Neural cell (in vitro differentiated cells): ENCODE measurements at regions not wholly inside any gene's neighbourhood (a gene's known extent, or its start where the extent isn't known, plus 50 kb on each side); places are given as distances from the start of the nearest gene placed in this dataset.

Source experiments
- H2AFZ ChIP-seq: fragments of 200-600, 300-800 bp; sonication (generic), shearing (Covaris generic); 2 replicates; pipeline ENCODE4 v1.6.0; 2014; ENCODE audit warnings: low read depth, mild to moderate bottlenecking, antibody characterized with exemption, low read length, moderate library complexity
- H3F3A ChIP-seq: fragments of 200-600 bp; shearing (Covaris generic); 2 replicates; pipeline ENCODE4 v1.6.1; 2016; ENCODE audit warnings: mild to moderate bottlenecking, moderate library complexity, mixed read lengths, antibody characterized with exemption, low read length; ENCODE audit not compliant: insufficient read depth, poor library complexity, severe bottlenecking
- H3K27ac ChIP-seq: fragments of 200-600, 300-800 bp; sonication (generic), shearing (Covaris generic); 2 replicates; pipeline ENCODE4 v1.5.1; 2014; ENCODE audit warnings: mild to moderate bottlenecking, low read length, moderate library complexity
- H3K27me3 ChIP-seq: fragments of 300-800, 200-600 bp; sonication (generic), shearing (Covaris generic); 2 replicates; pipeline ENCODE4 v1.6.0; 2014; ENCODE audit warnings: mild to moderate bottlenecking, low read depth, low read length, moderate library complexity; ENCODE audit not compliant: insufficient read depth
- H3K36me3 ChIP-seq: fragments of 300-800, 200-600 bp; sonication (generic), shearing (Covaris generic); 2 replicates; pipeline ENCODE4 v1.5.1; 2014; ENCODE audit warnings: mild to moderate bottlenecking, antibody characterized with exemption, low read length, moderate library complexity; ENCODE audit not compliant: insufficient read depth
- H3K4me2 ChIP-seq: fragments of 300-800, 200-600 bp; sonication (generic), shearing (Covaris generic); 2 replicates; pipeline ENCODE4 v1.6.0; 2014; ENCODE audit warnings: mild to moderate bottlenecking, low read length
- H3K4me3 ChIP-seq: fragments of 300-800, 200-600 bp; sonication (generic), shearing (Covaris generic); 2 replicates; pipeline ENCODE4 v1.5.1; 2014; ENCODE audit warnings: mild to moderate bottlenecking, low read length, moderate library complexity
- H3K79me2 ChIP-seq: fragments of 200-600 bp; shearing (Covaris generic); replicated peaks from 2 replicates; pipeline ENCODE4 v1.6.0; 2014; ENCODE audit warnings: mild to moderate bottlenecking, low read length, moderate library complexity; ENCODE audit not compliant: insufficient read depth
- H3K9ac ChIP-seq: fragments of 300-800, 200-600 bp; sonication (generic), shearing (Covaris generic); 2 replicates; pipeline ENCODE4 v1.6.1; 2016; ENCODE audit warnings: mild to moderate bottlenecking, low read length, mixed read lengths
- H3K9me2 ChIP-seq: fragments of 200-600 bp; shearing (Covaris generic); 2 replicates; pipeline ENCODE4 v1.6.1; 2016; ENCODE audit warnings: mild to moderate bottlenecking, low read length, mixed read lengths; ENCODE audit not compliant: insufficient read depth
- H3K9me3 ChIP-seq: fragments of 200-600, 300-800 bp; sonication (generic), shearing (Covaris generic); 2 replicates; pipeline ENCODE4 v1.6.1; 2016; ENCODE audit warnings: mild to moderate bottlenecking, mixed run types, low read length, moderate library complexity, mixed read lengths
- H4K20me1 ChIP-seq: fragments of 200-600 bp; shearing (Covaris generic); 2 replicates; pipeline ENCODE4 v1.6.1; 2016; ENCODE audit warnings: mild to moderate bottlenecking, mixed run types; ENCODE audit not compliant: insufficient read depth
- CTCF ChIP-seq: fragments of 450-650 bp; IDR thresholded peaks from 2 replicates; pipeline ENCODE4 v1.5.1; 2014; ENCODE audit warnings: antibody characterized with exemption, mild to moderate bottlenecking, moderate library complexity; ENCODE audit not compliant: poor library complexity, severe bottlenecking
- EP300 ChIP-seq: fragments of 450-650 bp; conservative IDR thresholded peaks from 2 replicates; pipeline ENCODE4 v1.6.1; 2014; ENCODE audit warnings: antibody characterized with exemption, mild to moderate bottlenecking, moderate library complexity; ENCODE audit not compliant: poor library complexity, severe bottlenecking
- EZH2 ChIP-seq: fragments of 200-600, 300-800 bp; shearing (Covaris generic), sonication (generic); IDR thresholded peaks from 2 replicates; pipeline ENCODE4 v1.6.1; 2014; ENCODE audit warnings: antibody characterized with exemption, low read length, borderline replicate concordance, mild to moderate bottlenecking; ENCODE audit not compliant: insufficient read depth, poor library complexity, severe bottlenecking
- MXI1 ChIP-seq: fragments of 450-650 bp; conservative IDR thresholded peaks from 2 replicates; pipeline ENCODE4 v1.6.1; 2014; ENCODE audit warnings: antibody characterized with exemption, mild to moderate bottlenecking; ENCODE audit not compliant: poor library complexity, severe bottlenecking
- POLR2AphosphoS5 ChIP-seq: IDR thresholded peaks from 2 replicates; pipeline ENCODE4 v1.6.1; 2012
- RAD21 ChIP-seq: fragments of 450-650 bp; conservative IDR thresholded peaks from 2 replicates; pipeline ENCODE4 v1.6.1; 2014; ENCODE audit warnings: antibody characterized with exemption, mild to moderate bottlenecking, moderate library complexity
- REST ChIP-seq: IDR thresholded peaks from 2 replicates; pipeline ENCODE4 v1.6.1; 2012; ENCODE audit warnings: borderline replicate concordance
- SMC3 ChIP-seq: fragments of 450-650 bp; conservative IDR thresholded peaks from 2 replicates; pipeline ENCODE4 v1.6.1; 2014; ENCODE audit warnings: antibody characterized with exemption, mild to moderate bottlenecking, moderate library complexity; ENCODE audit not compliant: poor library complexity
- TAF1 ChIP-seq: IDR thresholded peaks from 2 replicates; pipeline ENCODE4 v1.6.1; 2012; ENCODE audit warnings: low read depth

- Histone ChIP-seq H3K9me3 (no peaks in the 10 kb centered on the region), H3K79me2 (no peaks in the 10 kb centered on the region), H4K20me1 (no peaks in the 10 kb centered on the region), H3K27ac (no peak overlapping the region), H3K36me3 (no peaks in the 10 kb centered on the region), H3K27me3 (no peaks in the 10 kb centered on the region), H3K9ac (no peak overlapping the region), H3K9me2 (no peaks in the 10 kb centered on the region), H2AFZ (no peak overlapping the region), H3K4me2 (no peak overlapping the region), H3K4me3 (no peak overlapping the region), H3F3A (no peaks in the 10 kb centered on the region)
- TF ChIP-seq EZH2: no peak
- no peak for TF ChIP-seq POLR2AphosphoS5
- TF ChIP-seq EP300: no peak
- TF ChIP-seq SMC3: no peak
Measured at GRCh38 chr14:38770251-38770650, 332.8 kb downstream of the SEC23A start.

- H3K27me3 ChIP-seq: no peaks in the 10 kb centered on the region
- H2AFZ ChIP-seq: no peak overlapping the region
- no peaks in the 10 kb centered on the region for H3K36me3 ChIP-seq
- no peaks in the 10 kb centered on the region for H3K9me3 ChIP-seq
- H3K79me2 ChIP-seq: no peaks in the 10 kb centered on the region
- no peak overlapping the region for H3K27ac ChIP-seq
- no peaks in the 10 kb centered on the region for H3F3A ChIP-seq
- H3K4me2 ChIP-seq: no peak overlapping the region
- no peak for TF ChIP-seq EP300
- TF ChIP-seq CTCF: no peak
- TF ChIP-seq TAF1: no peak
- TF ChIP-seq EZH2: no peak
- TF ChIP-seq REST: no peak
- no peak for TF ChIP-seq SMC3
- no peak for TF ChIP-seq MXI1
- no peak for TF ChIP-seq RAD21
- TF ChIP-seq POLR2AphosphoS5: no peak
- H3K9ac ChIP-seq: no peak overlapping the region
- H3K9me2 ChIP-seq: no peaks in the 10 kb centered on the region
- no peak overlapping the region for H3K4me3 ChIP-seq
- no peaks in the 10 kb centered on the region for H4K20me1 ChIP-seq
Measured at GRCh38 chr14:38762845-38763244, 340.2 kb downstream of the SEC23A start.

- no peak overlapping the region for H3K4me2 ChIP-seq
Measured at GRCh38 chr14:38762426-38762825, 340.6 kb downstream of the SEC23A start.

More at GRCh38 chr14:38762426-38762825, 340.6 kb downstream of the SEC23A start:
- Histone ChIP-seq H3K9ac (no peak overlapping the region), H3K27ac (no peak overlapping the region), H3K4me3 (no peak overlapping the region), H3K9me2 (no peaks in the 10 kb centered on the region), H3K27me3 (no peaks in the 10 kb centered on the region), H3F3A (no peaks in the 10 kb centered on the region), H3K79me2 (no peaks in the 10 kb centered on the region), H3K36me3 (no peaks in the 10 kb centered on the region), H3K9me3 (no peaks in the 10 kb centered on the region), H2AFZ (no peak overlapping the region), H4K20me1 (no peaks in the 10 kb centered on the region)
- TF ChIP-seq CTCF (no peak), MXI1 (no peak), REST (no peak), EZH2 (no peak), RAD21 (no peak), POLR2AphosphoS5 (no peak), TAF1 (no peak), SMC3 (no peak), EP300 (no peak)
